HEK293 (cell line): ENCODE measurements at regions not wholly inside any gene's neighbourhood (a gene's known extent, or its start where the extent isn't known, plus 50 kb on each side); places are given as distances from the start of the nearest gene placed in this dataset.

Source experiments
- TCF7L2 ChIP-seq: IDR thresholded peaks from 2 replicates; pipeline ENCODE4 v1.6.1; 2011; ENCODE audit warnings: low read depth, mild to moderate bottlenecking, inconsistent platforms, low read length, moderate library complexity, borderline replicate concordance
- YY1 ChIP-seq: fragments of 450-650 bp; formaldehyde crosslinking; IDR thresholded peaks from 2 replicates; pipeline ENCODE4 v1.5.1; 2018; ENCODE audit warnings: missing biosample characterization, missing genetic modification characterization
- ZBTB48 ChIP-seq: fragments of 450-650 bp; formaldehyde crosslinking; IDR thresholded peaks from 2 replicates; pipeline ENCODE4 v1.5.1; 2016; ENCODE audit warnings: missing biosample characterization, missing genetic modification characterization
- ZNF10 ChIP-seq: fragments of 450-650 bp; formaldehyde crosslinking; IDR thresholded peaks from 2 replicates; pipeline ENCODE4 v1.5.1; 2017; ENCODE audit warnings: missing biosample characterization, missing genetic modification characterization
- ZNF174 ChIP-seq: fragments of 450-650 bp; formaldehyde crosslinking; IDR thresholded peaks from 2 replicates; pipeline ENCODE4 v1.5.0; 2017; ENCODE audit warnings: missing biosample characterization, mild to moderate bottlenecking, missing genetic modification characterization
- ZNF530 ChIP-seq: fragments of 450-650 bp; formaldehyde crosslinking; IDR thresholded peaks from 2 replicates; pipeline ENCODE4 v1.5.1; 2016; ENCODE audit warnings: low read depth, missing biosample characterization, missing genetic modification characterization
- ZSCAN30 ChIP-seq: fragments of 450-650 bp; IDR thresholded peaks from 2 replicates; pipeline ENCODE4 v1.5.1; 2018; ENCODE audit warnings: missing biosample characterization, mild to moderate bottlenecking, missing genetic modification characterization, moderate library complexity
- TF ChIP-seq, protein P1 (sequence below): fragments of 450-650 bp; formaldehyde crosslinking; IDR thresholded peaks from 2 replicates; pipeline ENCODE4 v1.5.1; 2016; ENCODE audit warnings: missing biosample characterization, missing genetic modification characterization
- TF ChIP-seq, protein P2 (sequence below): fragments of 450-650 bp; formaldehyde crosslinking; IDR thresholded peaks from 2 replicates; pipeline ENCODE4 v1.5.1; 2016; ENCODE audit warnings: missing biosample characterization, missing genetic modification characterization
- TF ChIP-seq, protein P3 (sequence below): IDR thresholded peaks from 2 replicates; pipeline ENCODE4 v1.6.1; 2011; ENCODE audit warnings: mild to moderate bottlenecking, low read depth, low read length, borderline replicate concordance
- TF ChIP-seq, protein P4 (sequence below): fragments of 450-650 bp; formaldehyde crosslinking; IDR thresholded peaks from 2 replicates; pipeline ENCODE4 v1.5.1; 2016; ENCODE audit warnings: missing biosample characterization, missing genetic modification characterization

DNA sequence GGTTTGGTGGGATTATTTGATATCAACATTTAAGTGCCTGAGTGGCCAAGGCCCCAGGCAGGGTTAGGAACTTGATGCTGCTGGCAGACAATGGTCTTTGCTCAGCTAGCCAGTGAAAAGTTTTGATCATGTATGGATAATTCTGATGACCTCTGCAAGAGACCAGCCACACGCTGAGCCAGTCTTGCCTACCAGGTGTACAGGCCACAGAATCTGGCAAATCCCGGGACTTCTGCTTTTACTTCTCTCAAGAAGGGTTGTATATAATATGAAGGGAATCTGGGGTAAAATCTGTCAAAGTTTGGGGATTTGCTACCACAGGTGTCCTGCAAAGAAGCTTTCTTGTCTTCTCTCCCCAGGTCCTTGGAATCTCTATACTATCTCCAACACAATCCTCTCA, 331.4 kb upstream of the GOLIM4 start:
- TF ChIP-seq, protein P1, sequence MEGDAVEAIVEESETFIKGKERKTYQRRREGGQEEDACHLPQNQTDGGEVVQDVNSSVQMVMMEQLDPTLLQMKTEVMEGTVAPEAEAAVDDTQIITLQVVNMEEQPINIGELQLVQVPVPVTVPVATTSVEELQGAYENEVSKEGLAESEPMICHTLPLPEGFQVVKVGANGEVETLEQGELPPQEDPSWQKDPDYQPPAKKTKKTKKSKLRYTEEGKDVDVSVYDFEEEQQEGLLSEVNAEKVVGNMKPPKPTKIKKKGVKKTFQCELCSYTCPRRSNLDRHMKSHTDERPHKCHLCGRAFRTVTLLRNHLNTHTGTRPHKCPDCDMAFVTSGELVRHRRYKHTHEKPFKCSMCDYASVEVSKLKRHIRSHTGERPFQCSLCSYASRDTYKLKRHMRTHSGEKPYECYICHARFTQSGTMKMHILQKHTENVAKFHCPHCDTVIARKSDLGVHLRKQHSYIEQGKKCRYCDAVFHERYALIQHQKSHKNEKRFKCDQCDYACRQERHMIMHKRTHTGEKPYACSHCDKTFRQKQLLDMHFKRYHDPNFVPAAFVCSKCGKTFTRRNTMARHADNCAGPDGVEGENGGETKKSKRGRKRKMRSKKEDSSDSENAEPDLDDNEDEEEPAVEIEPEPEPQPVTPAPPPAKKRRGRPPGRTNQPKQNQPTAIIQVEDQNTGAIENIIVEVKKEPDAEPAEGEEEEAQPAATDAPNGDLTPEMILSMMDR = no peak
- TF ChIP-seq ZNF10 (tag by site-specific recombination) = no peak
- no peak for TF ChIP-seq ZBTB48 (tag by site-specific recombination)
- TF ChIP-seq ZNF530 (tag by site-specific recombination) = no peak
- no peak for TF ChIP-seq TCF7L2
- no peak for TF ChIP-seq YY1 (tag by site-specific recombination)
- TF ChIP-seq, protein P2, sequence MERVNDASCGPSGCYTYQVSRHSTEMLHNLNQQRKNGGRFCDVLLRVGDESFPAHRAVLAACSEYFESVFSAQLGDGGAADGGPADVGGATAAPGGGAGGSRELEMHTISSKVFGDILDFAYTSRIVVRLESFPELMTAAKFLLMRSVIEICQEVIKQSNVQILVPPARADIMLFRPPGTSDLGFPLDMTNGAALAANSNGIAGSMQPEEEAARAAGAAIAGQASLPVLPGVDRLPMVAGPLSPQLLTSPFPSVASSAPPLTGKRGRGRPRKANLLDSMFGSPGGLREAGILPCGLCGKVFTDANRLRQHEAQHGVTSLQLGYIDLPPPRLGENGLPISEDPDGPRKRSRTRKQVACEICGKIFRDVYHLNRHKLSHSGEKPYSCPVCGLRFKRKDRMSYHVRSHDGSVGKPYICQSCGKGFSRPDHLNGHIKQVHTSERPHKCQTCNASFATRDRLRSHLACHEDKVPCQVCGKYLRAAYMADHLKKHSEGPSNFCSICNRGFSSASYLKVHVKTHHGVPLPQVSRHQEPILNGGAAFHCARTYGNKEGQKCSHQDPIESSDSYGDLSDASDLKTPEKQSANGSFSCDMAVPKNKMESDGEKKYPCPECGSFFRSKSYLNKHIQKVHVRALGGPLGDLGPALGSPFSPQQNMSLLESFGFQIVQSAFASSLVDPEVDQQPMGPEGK (tag by site-specific recombination) = no peak
- TF ChIP-seq, protein P3, sequence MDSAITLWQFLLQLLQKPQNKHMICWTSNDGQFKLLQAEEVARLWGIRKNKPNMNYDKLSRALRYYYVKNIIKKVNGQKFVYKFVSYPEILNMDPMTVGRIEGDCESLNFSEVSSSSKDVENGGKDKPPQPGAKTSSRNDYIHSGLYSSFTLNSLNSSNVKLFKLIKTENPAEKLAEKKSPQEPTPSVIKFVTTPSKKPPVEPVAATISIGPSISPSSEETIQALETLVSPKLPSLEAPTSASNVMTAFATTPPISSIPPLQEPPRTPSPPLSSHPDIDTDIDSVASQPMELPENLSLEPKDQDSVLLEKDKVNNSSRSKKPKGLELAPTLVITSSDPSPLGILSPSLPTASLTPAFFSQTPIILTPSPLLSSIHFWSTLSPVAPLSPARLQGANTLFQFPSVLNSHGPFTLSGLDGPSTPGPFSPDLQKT = no peak
- TF ChIP-seq ZSCAN30 (tag by site-specific recombination) = no peak
- TF ChIP-seq, protein P4, sequence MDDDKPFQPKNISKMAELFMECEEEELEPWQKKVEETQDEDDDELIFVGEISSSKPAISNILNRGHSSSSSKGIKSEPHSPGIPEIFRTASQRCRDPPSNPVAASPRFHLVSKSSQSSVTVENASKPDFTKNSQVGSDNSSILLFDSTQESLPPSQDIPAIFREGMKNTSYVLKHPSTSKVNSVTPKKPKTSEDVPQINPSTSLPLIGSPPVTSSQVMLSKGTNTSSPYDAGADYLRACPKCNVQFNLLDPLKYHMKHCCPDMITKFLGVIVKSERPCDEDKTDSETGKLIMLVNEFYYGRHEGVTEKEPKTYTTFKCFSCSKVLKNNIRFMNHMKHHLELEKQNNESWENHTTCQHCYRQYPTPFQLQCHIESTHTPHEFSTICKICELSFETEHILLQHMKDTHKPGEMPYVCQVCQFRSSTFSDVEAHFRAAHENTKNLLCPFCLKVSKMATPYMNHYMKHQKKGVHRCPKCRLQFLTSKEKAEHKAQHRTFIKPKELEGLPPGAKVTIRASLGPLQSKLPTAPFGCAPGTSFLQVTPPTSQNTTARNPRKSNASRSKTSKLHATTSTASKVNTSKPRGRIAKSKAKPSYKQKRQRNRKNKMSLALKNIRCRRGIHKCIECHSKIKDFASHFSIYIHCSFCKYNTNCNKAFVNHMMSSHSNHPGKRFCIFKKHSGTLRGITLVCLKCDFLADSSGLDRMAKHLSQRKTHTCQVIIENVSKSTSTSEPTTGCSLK (tag by site-specific recombination) = no peak
- TF ChIP-seq ZNF174 (tag by site-specific recombination) = no peak
